H9 (cell line): ENCODE measurements at regions not wholly inside any gene's neighbourhood (a gene's known extent, or its start where the extent isn't known, plus 50 kb on each side); places are given as distances from the start of the nearest gene placed in this dataset.

Experiments used
- DNase-seq: peaks from one replicate; pipeline ENCODE4 v3.0.0-alpha.2; 2017
- H2AFZ ChIP-seq: one replicate; pipeline ENCODE4 v1.6.1; 2013; ENCODE audit warnings: mild to moderate bottlenecking, low read length, control low read depth, moderate library complexity
- H2AK5ac ChIP-seq: 2 replicates; pipeline ENCODE4 v1.6.1; 2013; ENCODE audit warnings: low read length, control low read depth, mixed read lengths; ENCODE audit not compliant: insufficient read length
- H2BK120ac ChIP-seq: one replicate; pipeline ENCODE4 v1.6.1; 2013; ENCODE audit warnings: low read depth, mild to moderate bottlenecking, low read length, control low read depth, inconsistent platforms; ENCODE audit not compliant: poor library complexity, severe bottlenecking
- H2BK12ac ChIP-seq: 2 replicates; pipeline ENCODE4 v1.6.1; 2013; ENCODE audit warnings: low read length, control low read depth, mixed read lengths, low read depth; ENCODE audit not compliant: insufficient read length
- H2BK15ac ChIP-seq: 2 replicates; pipeline ENCODE4 v1.6.1; 2013; ENCODE audit warnings: low read depth, low read length, control low read depth
- H2BK20ac ChIP-seq: one replicate; pipeline ENCODE4 v1.6.1; 2013; ENCODE audit warnings: low read depth, mild to moderate bottlenecking, low read length, control low read depth, inconsistent platforms; ENCODE audit not compliant: poor library complexity, severe bottlenecking
- H2BK5ac ChIP-seq: 2 replicates; pipeline ENCODE4 v1.6.1; 2013; ENCODE audit warnings: low read length, control low read depth, mixed read lengths; ENCODE audit not compliant: insufficient read length
- H3K14ac ChIP-seq: 2 replicates; pipeline ENCODE4 v1.6.1; 2013; ENCODE audit warnings: low read length, control low read depth; ENCODE audit not compliant: insufficient read depth
- H3K18ac ChIP-seq: 2 replicates; pipeline ENCODE4 v1.6.1; 2013; ENCODE audit warnings: low read depth, mild to moderate bottlenecking, mixed read lengths, low read length, control low read depth; ENCODE audit not compliant: insufficient read length
- H3K23ac ChIP-seq: 2 replicates; pipeline ENCODE4 v1.6.1; 2013; ENCODE audit warnings: low read length, control low read depth, mixed read lengths, low read depth; ENCODE audit not compliant: insufficient read length
- H3K23me2 ChIP-seq: 2 replicates; pipeline ENCODE4 v1.6.1; 2013; ENCODE audit warnings: low read depth, mild to moderate bottlenecking, mixed read lengths, low read length, control low read depth; ENCODE audit not compliant: insufficient read length, poor library complexity, severe bottlenecking
- H3K27ac ChIP-seq: 2 replicates; pipeline ENCODE4 v1.5.1; 2013; ENCODE audit warnings: low read length, control low read depth, mixed read lengths, low read depth; ENCODE audit not compliant: insufficient read length
- H3K27me3 ChIP-seq: 2 replicates; pipeline ENCODE4 v1.6.1; 2013; ENCODE audit warnings: low read length, control low read depth, inconsistent platforms; ENCODE audit not compliant: insufficient read depth
- H3K4ac ChIP-seq: 2 replicates; pipeline ENCODE4 v1.6.1; 2013; ENCODE audit warnings: low read depth, mild to moderate bottlenecking, control low read depth, inconsistent platforms, low read length, moderate library complexity
- H3K4me1 ChIP-seq: 2 replicates; pipeline ENCODE4 v1.6.1; 2013; ENCODE audit warnings: low read length, control low read depth, inconsistent platforms; ENCODE audit not compliant: insufficient read depth
- H3K4me2 ChIP-seq: 2 replicates; pipeline ENCODE4 v1.6.1; 2013; ENCODE audit warnings: low read length, control low read depth, mixed read lengths; ENCODE audit not compliant: insufficient read length, insufficient read depth
- H3K56ac ChIP-seq: 2 replicates; pipeline ENCODE4 v1.6.1; 2013; ENCODE audit warnings: low read depth, mild to moderate bottlenecking, mixed read lengths, low read length, control low read depth; ENCODE audit not compliant: insufficient read length
- H3K79me1 ChIP-seq: 2 replicates; pipeline ENCODE4 v1.6.1; 2013; ENCODE audit warnings: low read depth, mild to moderate bottlenecking, moderate library complexity, low read length, control low read depth, inconsistent platforms; ENCODE audit not compliant: insufficient read depth, poor library complexity, severe bottlenecking
- H3K79me2 ChIP-seq: 2 replicates; pipeline ENCODE4 v1.6.1; 2013; ENCODE audit warnings: low read length, control low read depth, inconsistent platforms; ENCODE audit not compliant: insufficient read depth
- H3K9ac ChIP-seq: 2 replicates; pipeline ENCODE4 v1.6.1; 2013; ENCODE audit warnings: low read length, control low read depth, mixed read lengths; ENCODE audit not compliant: insufficient read length; ENCODE audit errors: extremely low read depth
- H3K9me3 ChIP-seq: one replicate; pipeline ENCODE4 v1.6.1; 2013; ENCODE audit warnings: low read depth, low read length, inconsistent platforms; ENCODE audit not compliant: control insufficient read depth
- H3T11ph ChIP-seq: one replicate; pipeline ENCODE4 v1.6.1; 2013; ENCODE audit warnings: mild to moderate bottlenecking, low read length, control low read depth, inconsistent platforms
- H4K20me1 ChIP-seq: one replicate; pipeline ENCODE4 v1.6.1; 2013; ENCODE audit not compliant: control insufficient read depth, insufficient read length, insufficient read depth
- H4K5ac ChIP-seq: 2 replicates; pipeline ENCODE4 v1.6.1; 2013; ENCODE audit warnings: low read depth, mild to moderate bottlenecking, mixed read lengths, low read length, control low read depth; ENCODE audit not compliant: insufficient read length
- H4K8ac ChIP-seq: replicated peaks from 2 replicates; pipeline ENCODE4 v1.6.1; 2013; ENCODE audit warnings: low read length, control low read depth, mixed read lengths, low read depth; ENCODE audit not compliant: insufficient read length
- H4K91ac ChIP-seq: 2 replicates; pipeline ENCODE4 v1.6.1; 2013; ENCODE audit warnings: low read depth, mild to moderate bottlenecking, moderate library complexity, mixed read lengths, low read length, control low read depth; ENCODE audit not compliant: insufficient read length
- H3K27ac Mint-ChIP-seq, 3 experiments: 2 replicates in 2 of 3; 3 replicates in 1 of 3; pipeline ENCODE4 v1.8.0; 2020 to 2021; ENCODE audit warnings: mixed read lengths in 3 of 3, mild to moderate bottlenecking in 1 of 3, moderate library complexity in 1 of 3
- H3K27me3 Mint-ChIP-seq: 2 replicates; pipeline ENCODE4 v1.8.0; 2021; ENCODE audit warnings: low read depth, mild to moderate bottlenecking, moderate library complexity, mixed read lengths
- H3K36me3 Mint-ChIP-seq, 3 experiments: 2 replicates in 2 of 3; 3 replicates in 1 of 3; pipeline ENCODE4 v1.8.0; 2020 to 2021; ENCODE audit warnings: low read depth in 3 of 3, mixed read lengths in 3 of 3; ENCODE audit not compliant: insufficient read depth in 1 of 3
- H3K4me1 Mint-ChIP-seq, 2 experiments: 2 replicates each; pipeline ENCODE4 v1.8.0; 2020; ENCODE audit warnings: mixed read lengths in 2 of 2
- H3K4me3 Mint-ChIP-seq, 2 experiments: 2 replicates in 1 of 2; 3 replicates in 1 of 2; pipeline ENCODE4 v1.8.0; 2020 to 2021; ENCODE audit warnings: mild to moderate bottlenecking in 2 of 2, mixed read lengths in 2 of 2, moderate library complexity in 1 of 2
- H3K9me3 Mint-ChIP-seq, 2 experiments: 2 replicates in 1 of 2; 3 replicates in 1 of 2; pipeline ENCODE4 v1.8.0; 2020; ENCODE audit warnings: mild to moderate bottlenecking in 2 of 2, mixed read lengths in 2 of 2, moderate library complexity in 1 of 2
- WGBS: extraction: QIAGEN DNeasy Blood & Tissue Kit; methylation state at CpG from one replicate; pipeline ENCODE4 v1.1.7; 2013; ENCODE audit warnings: missing lambda C conversion rate, low lambda C conversion rate, mixed read lengths; ENCODE audit not compliant: insufficient read length; ENCODE audit errors: extremely low coverage; 5-methylcytosine and 5-hydroxymethylcytosine counted together
- TF ChIP-seq, protein P1 (sequence below): fragments of 200-600 bp; sonication (generic); conservative IDR thresholded peaks from 3 replicates; pipeline ENCODE4 v1.8.0; 2021; ENCODE audit warnings: antibody characterized with exemption, mild to moderate bottlenecking

DNA sequence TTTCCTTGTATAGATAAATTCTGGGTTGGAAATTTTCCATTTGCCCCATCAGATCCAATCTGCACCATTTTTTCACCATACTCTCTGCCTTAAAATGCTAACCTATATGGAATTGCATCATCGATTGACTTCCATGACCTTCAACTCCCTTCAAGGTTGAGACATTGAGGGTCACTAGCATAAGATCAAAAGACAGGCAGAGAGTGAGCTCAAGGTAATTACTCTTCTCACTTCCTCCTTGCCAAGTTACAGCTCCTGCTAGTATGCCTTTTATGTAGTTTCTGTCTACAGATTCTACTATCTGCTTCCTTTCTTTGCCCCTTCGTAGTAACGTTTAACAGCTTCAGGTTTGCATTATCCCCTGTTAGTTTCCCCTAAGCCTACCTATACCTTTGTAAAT is 1127.7 kb upstream of the LRRTM3 start:
- peaks cover 2% of the 10 kb centered on the region; the same call in 1 of the 2 replicates for H3K4me1 ChIP-seq

More for the DNA sequence above, 1127.7 kb upstream of the LRRTM3 start:
- no peak overlapping the region for H3K14ac ChIP-seq
- H3K56ac ChIP-seq: no peak overlapping the region
- H2AFZ ChIP-seq: no peak overlapping the region
- TF ChIP-seq, protein P1, sequence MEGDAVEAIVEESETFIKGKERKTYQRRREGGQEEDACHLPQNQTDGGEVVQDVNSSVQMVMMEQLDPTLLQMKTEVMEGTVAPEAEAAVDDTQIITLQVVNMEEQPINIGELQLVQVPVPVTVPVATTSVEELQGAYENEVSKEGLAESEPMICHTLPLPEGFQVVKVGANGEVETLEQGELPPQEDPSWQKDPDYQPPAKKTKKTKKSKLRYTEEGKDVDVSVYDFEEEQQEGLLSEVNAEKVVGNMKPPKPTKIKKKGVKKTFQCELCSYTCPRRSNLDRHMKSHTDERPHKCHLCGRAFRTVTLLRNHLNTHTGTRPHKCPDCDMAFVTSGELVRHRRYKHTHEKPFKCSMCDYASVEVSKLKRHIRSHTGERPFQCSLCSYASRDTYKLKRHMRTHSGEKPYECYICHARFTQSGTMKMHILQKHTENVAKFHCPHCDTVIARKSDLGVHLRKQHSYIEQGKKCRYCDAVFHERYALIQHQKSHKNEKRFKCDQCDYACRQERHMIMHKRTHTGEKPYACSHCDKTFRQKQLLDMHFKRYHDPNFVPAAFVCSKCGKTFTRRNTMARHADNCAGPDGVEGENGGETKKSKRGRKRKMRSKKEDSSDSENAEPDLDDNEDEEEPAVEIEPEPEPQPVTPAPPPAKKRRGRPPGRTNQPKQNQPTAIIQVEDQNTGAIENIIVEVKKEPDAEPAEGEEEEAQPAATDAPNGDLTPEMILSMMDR: no peak
- Mint-ChIP-seq H3K4me3 (no peak overlapping the region), H3K27ac (no peak overlapping the region), H3K4me1 (peaks cover 3 to 4% of the 10 kb centered on the region in 2 experiments; a peak in 2 of 4 replicates), H3K9me3 (no peaks in the 10 kb centered on the region), H3K36me3 (no peaks in the 10 kb centered on the region), H3K27me3 (no peaks in the 10 kb centered on the region)
- H3K4me2 ChIP-seq: no peak overlapping the region
- no peak overlapping the region for H3K4ac ChIP-seq
- no peak overlapping the region for H4K8ac ChIP-seq
- no peak overlapping the region for H3K23ac ChIP-seq
- H3K23me2 ChIP-seq: no peaks in the 10 kb centered on the region
- no peak overlapping the region for H2BK15ac ChIP-seq
- H3K79me1 ChIP-seq: no peaks in the 10 kb centered on the region
- H2BK120ac ChIP-seq: no peak overlapping the region
- no peak overlapping the region for H2BK20ac ChIP-seq
- no peak overlapping the region for H4K5ac ChIP-seq
- H2BK5ac ChIP-seq: no peak overlapping the region
- no peaks in the 10 kb centered on the region for H3K79me2 ChIP-seq
- no peak for DNase-seq
- H4K20me1 ChIP-seq: no peaks in the 10 kb centered on the region
- H2BK12ac ChIP-seq: no peak overlapping the region
- no peaks in the 10 kb centered on the region for H3K27me3 ChIP-seq
- H3T11ph ChIP-seq: no peak overlapping the region
- no peak overlapping the region for H3K27ac ChIP-seq
- no peak overlapping the region for H4K91ac ChIP-seq
- H3K18ac ChIP-seq: no peak overlapping the region
- H3K9me3 ChIP-seq: no peaks in the 10 kb centered on the region
- no CpG with 5 or more reads among the region's 3 CpGs for WGBS
- no peak overlapping the region for H2AK5ac ChIP-seq
- H3K9ac ChIP-seq: no peak overlapping the region
